ENCODE measurements at regions not wholly inside any gene's neighbourhood (a gene's known extent, or its start where the extent isn't known, plus 50 kb on each side); places are given as distances from the start of the nearest gene placed in this dataset.

DNA sequence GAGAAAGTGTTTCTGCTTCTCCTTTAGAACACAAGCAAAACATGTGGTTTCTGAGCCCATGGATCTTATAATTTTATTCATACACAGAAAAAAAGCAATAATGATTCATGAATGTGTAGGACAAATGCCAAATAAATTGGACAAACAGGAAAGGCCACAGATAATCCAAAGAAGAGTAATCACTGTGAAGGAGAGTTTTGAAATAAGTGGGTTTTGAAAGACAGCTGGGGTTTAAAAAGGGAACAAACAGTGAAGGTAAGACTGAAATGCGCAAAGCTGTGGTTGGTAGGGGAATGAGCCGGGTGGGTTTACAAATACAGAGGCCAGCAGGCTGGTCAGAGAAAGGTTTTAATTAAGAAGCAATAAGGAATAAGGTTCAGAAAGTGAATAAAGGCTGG, 50.0 kb upstream of the MBOAT2 start:
- no peak for TF ChIP-seq ZNF565 (CRISPR knock-in tag; conservative IDR thresholded peaks at IDR 0.05; ENCODE audit: low read depth)
- TF ChIP-seq SNAI2 (CRISPR knock-in tag; IDR thresholded peaks at IDR 0.05) = no peak
- TF ChIP-seq, protein P1, sequence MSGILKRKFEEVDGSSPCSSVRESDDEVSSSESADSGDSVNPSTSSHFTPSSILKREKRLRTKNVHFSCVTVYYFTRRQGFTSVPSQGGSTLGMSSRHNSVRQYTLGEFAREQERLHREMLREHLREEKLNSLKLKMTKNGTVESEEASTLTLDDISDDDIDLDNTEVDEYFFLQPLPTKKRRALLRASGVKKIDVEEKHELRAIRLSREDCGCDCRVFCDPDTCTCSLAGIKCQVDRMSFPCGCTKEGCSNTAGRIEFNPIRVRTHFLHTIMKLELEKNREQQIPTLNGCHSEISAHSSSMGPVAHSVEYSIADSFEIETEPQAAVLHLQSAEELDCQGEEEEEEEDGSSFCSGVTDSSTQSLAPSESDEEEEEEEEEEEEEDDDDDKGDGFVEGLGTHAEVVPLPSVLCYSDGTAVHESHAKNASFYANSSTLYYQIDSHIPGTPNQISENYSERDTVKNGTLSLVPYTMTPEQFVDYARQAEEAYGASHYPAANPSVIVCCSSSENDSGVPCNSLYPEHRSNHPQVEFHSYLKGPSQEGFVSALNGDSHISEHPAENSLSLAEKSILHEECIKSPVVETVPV (CRISPR knock-in tag; IDR thresholded peaks at IDR 0.05) = no peak
- no peak for TF ChIP-seq ZNF8 (CRISPR knock-in tag; IDR thresholded peaks at IDR 0.05)
- TF ChIP-seq ZNF70 (CRISPR knock-in tag; IDR thresholded peaks at IDR 0.05) = no peak
- no peak for TF ChIP-seq TOX (CRISPR knock-in tag; IDR thresholded peaks at IDR 0.05; ENCODE audit: borderline replicate concordance)
- TF ChIP-seq ISL1 (CRISPR knock-in tag; IDR thresholded peaks at IDR 0.05) = no peak
- TF ChIP-seq ARNTL (CRISPR knock-in tag; IDR thresholded peaks at IDR 0.05; ENCODE audit: borderline replicate concordance, low read depth) = no peak
- no peak for TF ChIP-seq GLIS3 (CRISPR knock-in tag; IDR thresholded peaks at IDR 0.05)
- no peak for TF ChIP-seq PATZ1 (CRISPR knock-in tag; IDR thresholded peaks at IDR 0.05; ENCODE audit: borderline replicate concordance)
- no peak for TF ChIP-seq TCF4 (CRISPR knock-in tag; IDR thresholded peaks at IDR 0.05; ENCODE audit: borderline replicate concordance)
- TF ChIP-seq, protein P2, sequence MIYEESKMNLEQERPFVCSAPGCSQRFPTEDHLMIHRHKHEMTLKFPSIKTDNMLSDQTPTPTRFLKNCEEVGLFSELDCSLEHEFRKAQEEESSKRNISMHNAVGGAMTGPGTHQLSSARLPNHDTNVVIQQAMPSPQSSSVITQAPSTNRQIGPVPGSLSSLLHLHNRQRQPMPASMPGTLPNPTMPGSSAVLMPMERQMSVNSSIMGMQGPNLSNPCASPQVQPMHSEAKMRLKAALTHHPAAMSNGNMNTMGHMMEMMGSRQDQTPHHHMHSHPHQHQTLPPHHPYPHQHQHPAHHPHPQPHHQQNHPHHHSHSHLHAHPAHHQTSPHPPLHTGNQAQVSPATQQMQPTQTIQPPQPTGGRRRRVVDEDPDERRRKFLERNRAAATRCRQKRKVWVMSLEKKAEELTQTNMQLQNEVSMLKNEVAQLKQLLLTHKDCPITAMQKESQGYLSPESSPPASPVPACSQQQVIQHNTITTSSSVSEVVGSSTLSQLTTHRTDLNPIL (CRISPR knock-in tag; IDR thresholded peaks at IDR 0.05; ENCODE audit: low read depth) = no peak
- no peak for TF ChIP-seq CSDC2 (CRISPR knock-in tag; IDR thresholded peaks at IDR 0.05)
- TF ChIP-seq, protein P3, sequence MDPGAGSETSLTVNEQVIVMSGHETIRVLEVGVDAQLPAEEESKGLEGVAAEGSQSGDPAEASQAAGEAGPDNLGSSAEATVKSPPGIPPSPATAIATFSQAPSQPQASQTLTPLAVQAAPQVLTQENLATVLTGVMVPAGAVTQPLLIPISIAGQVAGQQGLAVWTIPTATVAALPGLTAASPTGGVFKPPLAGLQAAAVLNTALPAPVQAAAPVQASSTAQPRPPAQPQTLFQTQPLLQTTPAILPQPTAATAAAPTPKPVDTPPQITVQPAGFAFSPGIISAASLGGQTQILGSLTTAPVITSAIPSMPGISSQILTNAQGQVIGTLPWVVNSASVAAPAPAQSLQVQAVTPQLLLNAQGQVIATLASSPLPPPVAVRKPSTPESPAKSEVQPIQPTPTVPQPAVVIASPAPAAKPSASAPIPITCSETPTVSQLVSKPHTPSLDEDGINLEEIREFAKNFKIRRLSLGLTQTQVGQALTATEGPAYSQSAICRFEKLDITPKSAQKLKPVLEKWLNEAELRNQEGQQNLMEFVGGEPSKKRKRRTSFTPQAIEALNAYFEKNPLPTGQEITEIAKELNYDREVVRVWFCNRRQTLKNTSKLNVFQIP (CRISPR knock-in tag; IDR thresholded peaks at IDR 0.05; ENCODE audit: borderline replicate concordance, low read depth) = no peak
- no peak for TF ChIP-seq RARB (CRISPR knock-in tag; IDR thresholded peaks at IDR 0.05)
- no peak for TF ChIP-seq ZC3H10 (CRISPR knock-in tag; IDR thresholded peaks at IDR 0.05)
- no peak for ATAC-seq
